Smooth muscle cell (in vitro differentiated cells): ENCODE measurements at regions not wholly inside any gene's neighbourhood (a gene's known extent, or its start where the extent isn't known, plus 50 kb on each side); places are given as distances from the start of the nearest gene placed in this dataset.
A peak's percentile ranks its signal among the peaks of the same experiment; 100 is the strongest.
"Not testable (repeated sequence)": the region's sequence is repeated elsewhere in the genome, so short reads cannot be mapped to it uniquely, and the experiment has no call there.

Experiments
- DNase-seq: peaks from one replicate; lab custom pipeline; 2025; ENCODE audit not compliant: unreplicated experiment; lab: John Stamatoyannopoulos, UW
- H2AFZ ChIP-seq: fragments of 200-600 bp; sonication (generic); 2 replicates; pipeline ENCODE4 v1.6.0; 2016; ENCODE audit warnings: antibody characterized with exemption, low read depth, mild to moderate bottlenecking
- H3F3A ChIP-seq: fragments of 200-600 bp; sonication (generic); 2 replicates; pipeline ENCODE4 v1.6.0; 2017; ENCODE audit warnings: antibody characterized with exemption, low read depth
- H3K27ac ChIP-seq: fragments of 200-600 bp; sonication (generic); 2 replicates; pipeline ENCODE4 v1.5.1; 2016; ENCODE audit warnings: low read depth, mild to moderate bottlenecking
- H3K27me3 ChIP-seq: fragments of 200-600 bp; sonication (generic); 2 replicates; pipeline ENCODE4 v1.6.1; 2016; ENCODE audit warnings: low read depth, mild to moderate bottlenecking
- H3K36me3 ChIP-seq: fragments of 200-600 bp; sonication (generic); 2 replicates; pipeline ENCODE4 v1.5.1; 2016; ENCODE audit warnings: low read depth
- H3K4me1 ChIP-seq: fragments of 200-600 bp; sonication (generic); 2 replicates; pipeline ENCODE4 v1.5.1; 2016; ENCODE audit warnings: low read depth
- H3K4me2 ChIP-seq: fragments of 200-600 bp; sonication (generic); 2 replicates; pipeline ENCODE4 v1.6.0; 2016; ENCODE audit warnings: mild to moderate bottlenecking
- H3K4me3 ChIP-seq: fragments of 200-600 bp; sonication (generic); 2 replicates; pipeline ENCODE4 v1.5.1; 2016; ENCODE audit warnings: mild to moderate bottlenecking
- H3K79me2 ChIP-seq: fragments of 200-600 bp; sonication (generic); 2 replicates; pipeline ENCODE4 v1.6.0; 2016; ENCODE audit warnings: low read depth, mild to moderate bottlenecking
- H3K9ac ChIP-seq: fragments of 200-600 bp; sonication (generic); 2 replicates; pipeline ENCODE4 v1.6.0; 2016; ENCODE audit warnings: low read depth
- H3K9me3 ChIP-seq: fragments of 200-600 bp; sonication (generic); replicated peaks from 2 replicates; pipeline ENCODE4 v1.5.1; 2016; ENCODE audit warnings: low read depth
- H4K20me1 ChIP-seq: fragments of 200-600 bp; sonication (generic); 2 replicates; pipeline ENCODE4 v1.6.0; 2016; ENCODE audit warnings: low read depth
- CTCF ChIP-seq: fragments of 200-600 bp; sonication (generic); IDR thresholded peaks from 2 replicates; pipeline ENCODE4 v1.5.1; 2017; ENCODE audit warnings: borderline replicate concordance, mild to moderate bottlenecking, antibody characterized with exemption; ENCODE audit not compliant: insufficient read depth, poor library complexity, severe bottlenecking
- WGBS: methylation state at CpG from one replicate; pipeline ENCODE4 v1.1.7; 2016; ENCODE audit warnings: low lambda C conversion rate; 5-methylcytosine and 5-hydroxymethylcytosine counted together

- no peak overlapping the region for H3K27ac ChIP-seq
- no peaks in the 10 kb centered on the region for H3K4me1 ChIP-seq
- H3K4me3 ChIP-seq, result no peak overlapping the region
- no peaks in the 10 kb centered on the region for H3K27me3 ChIP-seq
- H4K20me1 ChIP-seq, result no peaks in the 10 kb centered on the region
- H3K9me3 ChIP-seq, result no peaks in the 10 kb centered on the region
- H3K36me3 ChIP-seq, result no peaks in the 10 kb centered on the region
- H2AFZ ChIP-seq, result no peak overlapping the region
- DNase-seq, result no peak
- peaks cover 8% of the 10 kb centered on the region for H3F3A ChIP-seq
- H3K9ac ChIP-seq, result no peak overlapping the region
- no peak overlapping the region for H3K4me2 ChIP-seq
- TF ChIP-seq CTCF, result no peak
- 85% methylated on average over 1 of the region's 1 CpG for WGBS
- H3K79me2 ChIP-seq, result no peaks in the 10 kb centered on the region
Observed at GRCh38 chr2:116810645-116811044, 1003.8 kb upstream of the DDX18 start.

DNA sequence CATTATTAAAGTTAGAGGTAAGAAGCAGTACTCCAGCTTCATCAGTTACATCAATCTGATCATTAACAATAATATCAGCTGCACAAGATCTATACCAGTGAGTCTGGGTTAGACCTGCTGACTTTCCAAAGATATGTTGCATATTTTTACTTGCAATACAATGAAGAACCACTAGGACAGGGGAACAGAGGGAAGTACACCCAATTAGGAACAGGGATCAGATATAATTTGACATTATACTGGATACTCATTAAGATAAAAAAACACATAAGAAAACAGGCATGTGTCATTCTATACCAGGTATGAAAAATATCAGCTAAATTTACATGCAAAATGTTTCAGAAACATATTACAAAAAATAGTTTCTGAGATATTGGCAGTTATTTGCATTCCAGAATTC, 995.1 kb upstream of the DDX18 start:
- peak; percentile 32 for TF ChIP-seq CTCF
- Histone ChIP-seq H3K4me3 (no peak overlapping the region), H2AFZ (no peak overlapping the region), H3K36me3 (no peaks in the 10 kb centered on the region), H3K27ac (no peak overlapping the region), H3K9ac (no peak overlapping the region), H3F3A (no peaks in the 10 kb centered on the region), H4K20me1 (no peaks in the 10 kb centered on the region), H3K4me1 (no peaks in the 10 kb centered on the region), H3K4me2 (no peak overlapping the region), H3K9me3 (no peaks in the 10 kb centered on the region), H3K27me3 (no peaks in the 10 kb centered on the region), H3K79me2 (no peaks in the 10 kb centered on the region)
- no peak for DNase-seq

GRCh38 chr2:116820986-116821385, 993.5 kb upstream of the DDX18 start:
- H2AFZ ChIP-seq, result no peak overlapping the region
- H3K4me2 ChIP-seq, result no peak overlapping the region
- H3K36me3 ChIP-seq, result no peaks in the 10 kb centered on the region
- no peak overlapping the region for H3K4me3 ChIP-seq
- DNase-seq, result no peak
- H3K9me3 ChIP-seq, result no peaks in the 10 kb centered on the region
- no peak overlapping the region for H3K9ac ChIP-seq
- H3K4me1 ChIP-seq, result no peaks in the 10 kb centered on the region
- no peaks in the 10 kb centered on the region for H3F3A ChIP-seq
- no peaks in the 10 kb centered on the region for H3K27me3 ChIP-seq
- 93% methylated on average over 1 of the region's 1 CpG for WGBS
- H3K27ac ChIP-seq, result no peak overlapping the region
- H4K20me1 ChIP-seq, result no peaks in the 10 kb centered on the region
- TF ChIP-seq CTCF, result no peak
- H3K79me2 ChIP-seq, result no peaks in the 10 kb centered on the region

- not testable (repeated sequence) for H3K27me3 ChIP-seq, H3K79me2 ChIP-seq, H4K20me1 ChIP-seq, H3K4me2 ChIP-seq, H3F3A ChIP-seq, H3K4me3 ChIP-seq, DNase-seq, H3K27ac ChIP-seq, H3K4me1 ChIP-seq, H2AFZ ChIP-seq, H3K9me3 ChIP-seq, H3K36me3 ChIP-seq, H3K9ac ChIP-seq
- 87% methylated on average over 4 of the region's 16 CpGs for WGBS
Observed at GRCh38 chr2:116829543-116829942, 984.9 kb upstream of the DDX18 start.
